Spleen (tissue), 11 donors: ENCODE measurements at regions not wholly inside any gene's neighbourhood (a gene's known extent, or its start where the extent isn't known, plus 50 kb on each side); places are given as distances from the start of the nearest gene placed in this dataset.

Source experiments
- DNase-seq: peaks from one replicate; pipeline ENCODE4 v3.0.0-alpha.2; 2020
- H3K27ac ChIP-seq, 8 donors: fragments of 200-600 bp; sonication (generic) in 7 of 8; 1 replicate in 4 of 8; 2 replicates in 4 of 8; pipeline versions ENCODE4 v1.5.0 to v1.8.0; 2016 to 2021; ENCODE audit warnings: inconsistent platforms in 4 of 8, mild to moderate bottlenecking in 4 of 8, moderate library complexity in 1 of 8
- H3K27me3 ChIP-seq, 7 donors: fragments of 200-600 bp; sonication (generic) in 6 of 7; replicated peaks in 1 of 7; 1 replicate in 4 of 7; 2 replicates in 3 of 7; pipeline versions ENCODE4 v1.5.0 to v1.8.0; 2016 to 2021; ENCODE audit warnings: inconsistent platforms in 3 of 7, mild to moderate bottlenecking in 1 of 7
- H3K36me3 ChIP-seq, 6 donors: fragments of 200-600 bp; sonication (generic) in 5 of 6; 1 replicate in 4 of 6; 2 replicates in 2 of 6; pipeline versions ENCODE4 v1.5.0 to v1.8.0; 2016 to 2021; ENCODE audit warnings: inconsistent platforms in 2 of 6
- H3K4me1 ChIP-seq, 6 donors: fragments of 200-600 bp; sonication (generic) in 5 of 6; 1 replicate in 3 of 6; 2 replicates in 3 of 6; pipeline versions ENCODE4 v1.5.0 to v1.8.0; 2016 to 2021; ENCODE audit warnings: inconsistent platforms in 3 of 6
- H3K4me3 ChIP-seq, 8 donors: fragments of 200-600 bp; sonication (generic) in 7 of 8; 1 replicate in 4 of 8; 2 replicates in 4 of 8; pipeline versions ENCODE4 v1.5.0 to v1.8.0; 2016 to 2021; ENCODE audit warnings: inconsistent platforms in 4 of 8, mild to moderate bottlenecking in 4 of 8, moderate library complexity in 2 of 8
- H3K9me3 ChIP-seq, 8 donors: fragments of 200-600 bp; sonication (generic) in 7 of 8; 1 replicate in 4 of 8; 2 replicates in 4 of 8; pipeline versions ENCODE4 v1.5.0 to v1.8.0; 2016 to 2021; ENCODE audit warnings: inconsistent platforms in 4 of 8
- CTCF ChIP-seq, 11 experiments: fragments of 200-600 bp in 7 of 11; fragments of 450-650 bp in 4 of 11; sonication (generic) in 4 of 11; IDR thresholded peaks in 8 of 11; conservative IDR thresholded peaks in 3 of 11; 1 replicate in 7 of 11; 2 replicates in 4 of 11; pipeline versions ENCODE4 v1.4.0 to v1.8.0; 2016 to 2021; ENCODE audit warnings: antibody characterized with exemption in 11 of 11, inconsistent platforms in 4 of 11, mild to moderate bottlenecking in 1 of 11
- POLR2A ChIP-seq, 3 donors: fragments of 450-650 bp; IDR thresholded peaks; one replicate each; pipeline ENCODE4 v1.5.1; 2017; ENCODE audit warnings: antibody characterized with exemption in 3 of 3, mild to moderate bottlenecking in 1 of 3
- POLR2AphosphoS5 ChIP-seq, 3 donors: sonication (generic); formaldehyde crosslinking; IDR thresholded peaks; one replicate each; pipeline ENCODE4 v1.5.1; 2017; ENCODE audit warnings: antibody characterized with exemption in 3 of 3
- WGBS, 5 donors: extraction: QIAGEN DNeasy Blood & Tissue Kit in 3 of 5; methylation state at CpG; one replicate each; pipeline versions ENCODE4 v1.1.5 to v1.1.7; 2013 to 2018; 5-methylcytosine and 5-hydroxymethylcytosine counted together
- intact Hi-C: fragments of 100-400 bp; cut with DNase I; formaldehyde crosslinking; loops from one replicate; pipeline ENCODE4 v1.15.0; 2023; ENCODE audit warnings: low total_unique reads
- donor health status: healthy with polysubstance abuse.
- donor health status: DM: no; HTN: no; CAD: no; lungs with moderate emphysema.
- donor health status: DM: no; HTN: no; CAD: no.
- donor health status: Bipolar disorder and iron deficiency.
- donor health status: healthy.
- donor health status: DM: no; HTN: no; CAD: no.
- donor health status: DM: yes; HTN: yes; CAD: no.

GRCh38 chr5:53206562-53206961 lies 97.0 kb upstream of the MOCS2 start:
- 77 to 89% (median 78%) methylated on average over 9 of the region's 9 CpGs for WGBS, 5 donors
- intact Hi-C loops = no loop called here
- H3K27ac ChIP-seq = no peak overlapping the region
- DNase-seq = no peak
- H3K4me1 ChIP-seq = no peaks in the 10 kb centered on the region
- TF ChIP-seq POLR2A (IDR thresholded peaks at IDR 0.05) = no peak
- no peak for TF ChIP-seq CTCF (IDR thresholded peaks at IDR 0.05 in 8 of 11, conservative IDR thresholded peaks at IDR 0.05 in 3 of 11)
- TF ChIP-seq POLR2AphosphoS5 (IDR thresholded peaks at IDR 0.05) = no peak
- H3K27me3 ChIP-seq = no peaks in the 10 kb centered on the region
- peaks cover 0 to under 1% (median 0%) of the 10 kb centered on the region in 8 donors for H3K9me3 ChIP-seq
- no peak overlapping the region for H3K4me3 ChIP-seq
- H3K36me3 ChIP-seq = no peaks in the 10 kb centered on the region

GRCh38 chr5:53211799-53212198 lies 102.2 kb upstream of the MOCS2 start:
- WGBS, 5 donors = 84 to 96% (median 90%) methylated on average over 3 of the region's 3 CpGs
- no peaks in the 10 kb centered on the region for H3K4me1 ChIP-seq
- H3K4me3 ChIP-seq = no peak overlapping the region
- no peak for DNase-seq
- H3K9me3 ChIP-seq = peaks cover 0 to 18% (median 12%) of the 10 kb centered on the region in 8 donors
- no peaks in the 10 kb centered on the region for H3K27me3 ChIP-seq
- intact Hi-C loops = no loop called here
- TF ChIP-seq CTCF (IDR thresholded peaks at IDR 0.05 in 8 of 11, conservative IDR thresholded peaks at IDR 0.05 in 3 of 11) = no peak
- no peak for TF ChIP-seq POLR2AphosphoS5 (IDR thresholded peaks at IDR 0.05)
- TF ChIP-seq POLR2A (IDR thresholded peaks at IDR 0.05) = no peak
- H3K27ac ChIP-seq = no peak overlapping the region
- H3K36me3 ChIP-seq = no peaks in the 10 kb centered on the region

GRCh38 chr5:53219174-53219573 lies 109.6 kb upstream of the MOCS2 start:
- H3K4me3 ChIP-seq = no peak overlapping the region
- TF ChIP-seq POLR2A (IDR thresholded peaks at IDR 0.05) = no peak
- no peak for TF ChIP-seq CTCF (IDR thresholded peaks at IDR 0.05 in 8 of 11, conservative IDR thresholded peaks at IDR 0.05 in 3 of 11)
- no peak for TF ChIP-seq POLR2AphosphoS5 (IDR thresholded peaks at IDR 0.05)
- DNase-seq = no peak
- H3K27me3 ChIP-seq = no peaks in the 10 kb centered on the region
- 83 to 92% (median 85%) methylated on average over 6 of the region's 6 CpGs for WGBS, 5 donors
- intact Hi-C loops = no loop called here
- H3K4me1 ChIP-seq = no peaks in the 10 kb centered on the region
- no peak overlapping the region for H3K27ac ChIP-seq
- H3K9me3 ChIP-seq = peaks cover 4 to 24% (median 16%) of the 10 kb centered on the region in 8 donors
- no peaks in the 10 kb centered on the region for H3K36me3 ChIP-seq

GRCh38 chr5:53219610-53220009 lies 110.1 kb upstream of the MOCS2 start:
- Histone ChIP-seq H3K9me3 (peaks cover 4 to 24% (median 16%) of the 10 kb centered on the region in 8 donors), H3K27me3 (no peaks in the 10 kb centered on the region), H3K4me3 (no peak overlapping the region), H3K4me1 (no peaks in the 10 kb centered on the region), H3K27ac (no peak overlapping the region), H3K36me3 (no peaks in the 10 kb centered on the region)
- TF ChIP-seq POLR2A (IDR thresholded peaks at IDR 0.05) = no peak
- no peak for TF ChIP-seq CTCF (IDR thresholded peaks at IDR 0.05 in 8 of 11, conservative IDR thresholded peaks at IDR 0.05 in 3 of 11)
- TF ChIP-seq POLR2AphosphoS5 (IDR thresholded peaks at IDR 0.05) = no peak
- 65 to 79% (median 69%) methylated on average over 3 of the region's 3 CpGs for WGBS, 5 donors
- DNase-seq = no peak
- intact Hi-C loops = no loop called here
